SU-DHL-6 (cell line): ENCODE measurements at regions not wholly inside any gene's neighbourhood (a gene's known extent, or its start where the extent isn't known, plus 50 kb on each side); places are given as distances from the start of the nearest gene placed in this dataset.

Experiments
- CTCF ChIP-seq: fragments of 200-600 bp; sonication (generic); IDR thresholded peaks from one replicate; pipeline ENCODE4 v1.5.1; 2017; ENCODE audit warnings: antibody characterized with exemption, mild to moderate bottlenecking, low read length, moderate library complexity; ENCODE audit not compliant: insufficient read depth, poor library complexity, severe bottlenecking
- EZH2phosphoT487 ChIP-seq: fragments of 200-600 bp; sonication (generic), shearing (Covaris generic); conservative IDR thresholded peaks from 2 replicates; pipeline ENCODE4 v1.6.1; 2018; ENCODE audit warnings: mild to moderate bottlenecking, antibody characterized with exemption, low read length, moderate library complexity, mixed read lengths

GRCh38 chr4:133759428-133759827, 442.2 kb downstream of the PABPC4L start:
- TF ChIP-seq CTCF = no peak
- TF ChIP-seq EZH2phosphoT487 = no peak
